ENCODE measurements at regions not wholly inside any gene's neighbourhood (a gene's known extent, or its start where the extent isn't known, plus 50 kb on each side); places are given as distances from the start of the nearest gene placed in this dataset.

DNA sequence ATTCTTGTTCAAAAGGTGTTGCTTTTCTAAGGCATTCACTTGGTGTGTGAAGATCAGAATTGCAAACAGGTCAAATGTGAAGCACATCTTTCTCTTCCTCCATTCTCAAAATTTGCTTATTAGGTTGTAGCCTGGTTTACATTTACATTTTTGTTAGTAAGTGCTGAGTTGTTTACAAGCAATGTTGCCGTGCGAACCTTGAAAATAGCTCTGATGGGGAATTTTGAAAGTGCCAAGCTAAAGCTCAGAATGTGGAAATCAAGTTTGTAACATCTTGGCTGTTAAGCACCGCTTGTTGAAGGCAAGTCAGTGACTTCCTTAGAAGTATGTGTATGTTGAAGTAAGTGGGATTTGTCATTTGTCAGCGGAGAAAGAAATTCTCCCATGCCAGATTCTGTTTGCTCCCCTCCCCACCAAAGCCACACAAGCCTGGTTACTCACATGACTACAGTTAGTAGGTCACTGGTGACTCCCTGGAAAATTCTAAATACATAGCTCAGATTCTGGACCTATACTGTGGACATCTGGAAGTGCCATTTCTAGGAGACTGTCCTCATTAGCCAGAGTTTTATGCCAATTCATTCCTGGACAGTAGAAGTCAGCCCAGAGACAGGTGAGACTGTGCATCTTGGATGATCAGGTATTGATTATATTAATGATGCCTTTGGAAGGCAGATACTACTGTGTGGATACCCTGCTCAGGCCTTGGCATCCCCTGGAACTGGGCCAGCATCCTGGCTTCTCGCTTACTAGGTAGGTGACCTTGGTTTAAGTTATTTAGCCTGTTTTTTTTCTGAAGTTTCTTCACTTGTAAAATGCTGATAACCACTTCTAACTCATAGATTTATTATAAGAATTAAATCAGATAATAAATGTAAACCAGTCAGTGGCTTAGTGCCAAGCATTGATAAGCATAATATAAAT lies 390.6 kb upstream of the SEMA6D start:
- no peak for TF ChIP-seq EP300 (IDR thresholded peaks at IDR 0.05; ENCODE audit: low read depth in 2 of 2, low read length in 2 of 2)
- no peak for TF ChIP-seq EP300 (CRISPR knock-in tag; IDR thresholded peaks at IDR 0.05; ENCODE audit: borderline replicate concordance)
- TF ChIP-seq JUN (CRISPR knock-in tag; IDR thresholded peaks at IDR 0.05) = no peak
- no peak for TF ChIP-seq SP4 (CRISPR knock-in tag; IDR thresholded peaks at IDR 0.05)
- no peak for TF ChIP-seq RAD51 (IDR thresholded peaks at IDR 0.05; ENCODE audit: borderline replicate concordance)
- TF ChIP-seq, protein P1, sequence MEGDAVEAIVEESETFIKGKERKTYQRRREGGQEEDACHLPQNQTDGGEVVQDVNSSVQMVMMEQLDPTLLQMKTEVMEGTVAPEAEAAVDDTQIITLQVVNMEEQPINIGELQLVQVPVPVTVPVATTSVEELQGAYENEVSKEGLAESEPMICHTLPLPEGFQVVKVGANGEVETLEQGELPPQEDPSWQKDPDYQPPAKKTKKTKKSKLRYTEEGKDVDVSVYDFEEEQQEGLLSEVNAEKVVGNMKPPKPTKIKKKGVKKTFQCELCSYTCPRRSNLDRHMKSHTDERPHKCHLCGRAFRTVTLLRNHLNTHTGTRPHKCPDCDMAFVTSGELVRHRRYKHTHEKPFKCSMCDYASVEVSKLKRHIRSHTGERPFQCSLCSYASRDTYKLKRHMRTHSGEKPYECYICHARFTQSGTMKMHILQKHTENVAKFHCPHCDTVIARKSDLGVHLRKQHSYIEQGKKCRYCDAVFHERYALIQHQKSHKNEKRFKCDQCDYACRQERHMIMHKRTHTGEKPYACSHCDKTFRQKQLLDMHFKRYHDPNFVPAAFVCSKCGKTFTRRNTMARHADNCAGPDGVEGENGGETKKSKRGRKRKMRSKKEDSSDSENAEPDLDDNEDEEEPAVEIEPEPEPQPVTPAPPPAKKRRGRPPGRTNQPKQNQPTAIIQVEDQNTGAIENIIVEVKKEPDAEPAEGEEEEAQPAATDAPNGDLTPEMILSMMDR (CRISPR knock-in tag; IDR thresholded peaks at IDR 0.05) = no peak
- TF ChIP-seq, protein P2, sequence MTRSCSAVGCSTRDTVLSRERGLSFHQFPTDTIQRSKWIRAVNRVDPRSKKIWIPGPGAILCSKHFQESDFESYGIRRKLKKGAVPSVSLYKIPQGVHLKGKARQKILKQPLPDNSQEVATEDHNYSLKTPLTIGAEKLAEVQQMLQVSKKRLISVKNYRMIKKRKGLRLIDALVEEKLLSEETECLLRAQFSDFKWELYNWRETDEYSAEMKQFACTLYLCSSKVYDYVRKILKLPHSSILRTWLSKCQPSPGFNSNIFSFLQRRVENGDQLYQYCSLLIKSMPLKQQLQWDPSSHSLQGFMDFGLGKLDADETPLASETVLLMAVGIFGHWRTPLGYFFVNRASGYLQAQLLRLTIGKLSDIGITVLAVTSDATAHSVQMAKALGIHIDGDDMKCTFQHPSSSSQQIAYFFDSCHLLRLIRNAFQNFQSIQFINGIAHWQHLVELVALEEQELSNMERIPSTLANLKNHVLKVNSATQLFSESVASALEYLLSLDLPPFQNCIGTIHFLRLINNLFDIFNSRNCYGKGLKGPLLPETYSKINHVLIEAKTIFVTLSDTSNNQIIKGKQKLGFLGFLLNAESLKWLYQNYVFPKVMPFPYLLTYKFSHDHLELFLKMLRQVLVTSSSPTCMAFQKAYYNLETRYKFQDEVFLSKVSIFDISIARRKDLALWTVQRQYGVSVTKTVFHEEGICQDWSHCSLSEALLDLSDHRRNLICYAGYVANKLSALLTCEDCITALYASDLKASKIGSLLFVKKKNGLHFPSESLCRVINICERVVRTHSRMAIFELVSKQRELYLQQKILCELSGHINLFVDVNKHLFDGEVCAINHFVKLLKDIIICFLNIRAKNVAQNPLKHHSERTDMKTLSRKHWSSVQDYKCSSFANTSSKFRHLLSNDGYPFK (CRISPR knock-in tag; IDR thresholded peaks at IDR 0.05; ENCODE audit: borderline replicate concordance) = no peak
